Frontal cortex (tissue), 3 donors: ENCODE measurements at regions not wholly inside any gene's neighbourhood (a gene's known extent, or its start where the extent isn't known, plus 50 kb on each side); places are given as distances from the start of the nearest gene placed in this dataset.
A peak's percentile ranks its signal among the peaks of the same experiment; 100 is the strongest.
"Not testable (repeated sequence)": the region's sequence is repeated elsewhere in the genome, so short reads cannot be mapped to it uniquely, and the experiment has no call there.

ENCODE experiments used
- DNase-seq, 2 donors: peaks; one replicate each; pipeline ENCODE4 v3.0.0; 2012; ENCODE audit warnings: low spot score in 2 of 2
- FAIRE-seq: peaks from 2 replicates; lab custom pipeline; 2012; peaks lifted over from hg19 to GRCh38; lab: Jason Lieb, UNC
- donor health status: control.
- donor health status: control.
- donor health status: control.

- DNase-seq (no peak), FAIRE-seq (no peak)
Observed at GRCh38 chr11:33974804-33975203, 76.7 kb upstream of the CAPRIN1 start.

GRCh38 chr11:33971530-33971929 is 79.7 kb upstream of the LMO2 start:
- not testable (repeated sequence) for FAIRE-seq

GRCh38 chr11:33970984-33971466 is 79.1 kb upstream of the LMO2 start:
- FAIRE-seq (no peak), DNase-seq (peak; percentile 28 to 54)

More at GRCh38 chr11:33971530-33971929, 79.7 kb upstream of the LMO2 start:
- DNase-seq = not testable (repeated sequence)

- DNase-seq (no peak), FAIRE-seq (no peak)
Observed at GRCh38 chr11:33967451-33967850, 75.6 kb upstream of the LMO2 start.

GRCh38 chr11:33965032-33965431 is 73.2 kb upstream of the LMO2 start:
- no peak for DNase-seq
- FAIRE-seq = no peak

GRCh38 chr11:33959855-33960400 is 68.1 kb upstream of the LMO2 start:
- FAIRE-seq (no peak), DNase-seq (no peak)

GRCh38 chr11:33957304-33957917 is 65.5 kb upstream of the LMO2 start:
- no peak for FAIRE-seq
- DNase-seq = no peak

GRCh38 chr11:33956611-33957010 is 64.7 kb upstream of the LMO2 start:
- DNase-seq (no peak), FAIRE-seq (no peak)

GRCh38 chr11:33953289-33953688 is 61.4 kb upstream of the LMO2 start:
- FAIRE-seq = no peak
- DNase-seq = no peak

- DNase-seq (no peak), FAIRE-seq (no peak)
Observed at GRCh38 chr11:33952805-33953204, 60.9 kb upstream of the LMO2 start.

- FAIRE-seq (no peak), DNase-seq (peak in 1 of 2 donors; percentile 26)
Observed at GRCh38 chr11:33949252-33949913, 57.5 kb upstream of the LMO2 start.

GRCh38 chr11:33948494-33948893 is 56.6 kb upstream of the LMO2 start:
- no peak for FAIRE-seq
- no peak for DNase-seq

GRCh38 chr11:33947918-33948317 is 56.0 kb upstream of the LMO2 start:
- DNase-seq, FAIRE-seq: not testable (repeated sequence)

GRCh38 chr11:33946930-33947329 is 55.1 kb upstream of the LMO2 start:
- DNase-seq (no peak), FAIRE-seq (no peak)

GRCh38 chr11:33945481-33946268 is 53.8 kb upstream of the LMO2 start:
- DNase-seq = no peak
- no peak for FAIRE-seq

- DNase-seq = no peak
Observed at GRCh38 chr11:33944693-33945424, 53.0 kb upstream of the LMO2 start.

GRCh38 chr11:33944345-33944692 is 52.4 kb upstream of the LMO2 start:
- FAIRE-seq = no peak
- DNase-seq = no peak

More at GRCh38 chr11:33944693-33945424, 53.0 kb upstream of the LMO2 start:
- FAIRE-seq = no peak

GRCh38 chr11:33942954-33943353 is 51.1 kb upstream of the LMO2 start:
- FAIRE-seq (no peak), DNase-seq (peak in 1 of 2 donors; percentile 34)

- DNase-seq (peak in 1 of 2 donors; percentile 26), FAIRE-seq (no peak)
Observed at GRCh38 chr11:33941637-33942160, 49.8 kb upstream of the LMO2 start.
